ENCODE measurements at regions not wholly inside any gene's neighbourhood (a gene's known extent, or its start where the extent isn't known, plus 50 kb on each side); places are given as distances from the start of the nearest gene placed in this dataset.

- Histone ChIP-seq H3K4me3 (ENCODE audit: insufficient read depth, low read depth, low read length) (no peak overlapping the region), H3K27ac (ENCODE audit: low read depth, low read length) (no peak overlapping the region), H3K9ac (ENCODE audit: low read length) (no peak overlapping the region), H3K36me3 (ENCODE audit: insufficient read depth, low read length) (no peaks in the 10 kb centered on the region), H3K9me3 (ENCODE audit: insufficient read depth, low read depth, low read length) (no peaks in the 10 kb centered on the region), H4K20me1 (ENCODE audit: insufficient read depth, low read length) (no peaks in the 10 kb centered on the region), H3K27me3 (ENCODE audit: insufficient read depth, low read length) (no peaks in the 10 kb centered on the region), H3K4me1 (ENCODE audit: insufficient read depth, low read length) (peaks cover 3% of the 10 kb centered on the region), H3K4me2 (ENCODE audit: low read length) (no peak overlapping the region), H2AFZ (ENCODE audit: low read depth, low read length) (no peak overlapping the region), H3K79me2 (ENCODE audit: insufficient read depth, low read length) (no peaks in the 10 kb centered on the region)
- no peaks in the 10 kb centered on the region for H3K36me3 Mint-ChIP-seq (ENCODE audit: low read depth, unreplicated experiment)
- FAIRE-seq (no peak), DNase-seq (ENCODE audit: low read depth) (no peak)
- H3K27me3 Mint-ChIP-seq (ENCODE audit: low read depth, unreplicated experiment): no peaks in the 10 kb centered on the region
- H3K9me3 Mint-ChIP-seq (ENCODE audit: unreplicated experiment): peaks cover 2% of the 10 kb centered on the region
- TF ChIP-seq CTCF (IDR thresholded peaks at IDR 0.05; ENCODE audit: insufficient read depth, low read depth, low read length) (no peak), EZH2 (IDR thresholded peaks at IDR 0.05; ENCODE audit: insufficient read depth, low read length) (no peak)
- H3K4me1 Mint-ChIP-seq (ENCODE audit: low read depth, unreplicated experiment): peaks cover 18% of the 10 kb centered on the region
- H3K27ac Mint-ChIP-seq (ENCODE audit: unreplicated experiment): no peak overlapping the region
- H3K4me3 Mint-ChIP-seq (ENCODE audit: unreplicated experiment): no peak overlapping the region
Measured at GRCh38 chr12:67754933-67755697, 106.6 kb downstream of the DYRK2 start.

GRCh38 chr12:67757651-67758050 lies 109.1 kb downstream of the DYRK2 start:
- Histone ChIP-seq H3K9me3 (ENCODE audit: insufficient read depth, low read depth, low read length) (no peaks in the 10 kb centered on the region), H3K36me3 (ENCODE audit: insufficient read depth, low read length) (no peaks in the 10 kb centered on the region), H3K4me3 (ENCODE audit: insufficient read depth, low read depth, low read length) (no peak overlapping the region), H2AFZ (ENCODE audit: low read depth, low read length) (no peak overlapping the region), H3K79me2 (ENCODE audit: insufficient read depth, low read length) (no peaks in the 10 kb centered on the region), H3K4me1 (ENCODE audit: insufficient read depth, low read length) (no peaks in the 10 kb centered on the region), H3K4me2 (ENCODE audit: low read length) (no peak overlapping the region), H3K27ac (ENCODE audit: low read depth, low read length) (no peak overlapping the region), H3K9ac (ENCODE audit: low read length) (no peak overlapping the region), H3K27me3 (ENCODE audit: insufficient read depth, low read length) (no peaks in the 10 kb centered on the region), H4K20me1 (ENCODE audit: insufficient read depth, low read length) (no peaks in the 10 kb centered on the region)
- H3K4me1 Mint-ChIP-seq (ENCODE audit: low read depth, unreplicated experiment): peaks cover 21% of the 10 kb centered on the region
- H3K9me3 Mint-ChIP-seq (ENCODE audit: unreplicated experiment): peaks cover 2% of the 10 kb centered on the region
- TF ChIP-seq EZH2 (IDR thresholded peaks at IDR 0.05; ENCODE audit: insufficient read depth, low read length) (no peak), CTCF (IDR thresholded peaks at IDR 0.05; ENCODE audit: insufficient read depth, low read depth, low read length) (no peak)
- H3K27me3 Mint-ChIP-seq (ENCODE audit: low read depth, unreplicated experiment): no peaks in the 10 kb centered on the region
- H3K27ac Mint-ChIP-seq (ENCODE audit: unreplicated experiment): no peak overlapping the region
- DNase-seq (ENCODE audit: low read depth): no peak
- H3K36me3 Mint-ChIP-seq (ENCODE audit: low read depth, unreplicated experiment): no peaks in the 10 kb centered on the region
- H3K4me3 Mint-ChIP-seq (ENCODE audit: unreplicated experiment): no peak overlapping the region
- FAIRE-seq: no peak

- Mint-ChIP-seq H3K27ac (ENCODE audit: unreplicated experiment) (no peak overlapping the region), H3K4me3 (ENCODE audit: unreplicated experiment) (no peak overlapping the region), H3K36me3 (ENCODE audit: low read depth, unreplicated experiment) (no peaks in the 10 kb centered on the region), H3K27me3 (ENCODE audit: low read depth, unreplicated experiment) (no peaks in the 10 kb centered on the region), H3K4me1 (ENCODE audit: low read depth, unreplicated experiment) (peaks cover 21% of the 10 kb centered on the region), H3K9me3 (ENCODE audit: unreplicated experiment) (peaks cover 2% of the 10 kb centered on the region)
- Histone ChIP-seq H3K4me2 (ENCODE audit: low read length) (no peak overlapping the region), H3K9ac (ENCODE audit: low read length) (no peak overlapping the region), H3K27me3 (ENCODE audit: insufficient read depth, low read length) (no peaks in the 10 kb centered on the region), H3K27ac (ENCODE audit: low read depth, low read length) (no peak overlapping the region), H3K9me3 (ENCODE audit: insufficient read depth, low read depth, low read length) (no peaks in the 10 kb centered on the region), H3K79me2 (ENCODE audit: insufficient read depth, low read length) (no peaks in the 10 kb centered on the region), H4K20me1 (ENCODE audit: insufficient read depth, low read length) (no peaks in the 10 kb centered on the region), H3K36me3 (ENCODE audit: insufficient read depth, low read length) (no peaks in the 10 kb centered on the region), H3K4me3 (ENCODE audit: insufficient read depth, low read depth, low read length) (no peak overlapping the region), H2AFZ (ENCODE audit: low read depth, low read length) (no peak overlapping the region), H3K4me1 (ENCODE audit: insufficient read depth, low read length) (no peaks in the 10 kb centered on the region)
- DNase-seq (ENCODE audit: low read depth): no peak
- FAIRE-seq: no peak
- TF ChIP-seq CTCF (IDR thresholded peaks at IDR 0.05; ENCODE audit: insufficient read depth, low read depth, low read length) (no peak), EZH2 (IDR thresholded peaks at IDR 0.05; ENCODE audit: insufficient read depth, low read length) (no peak)
Measured at GRCh38 chr12:67758119-67758518, 109.6 kb downstream of the DYRK2 start.
